ENCODE measurements at regions not wholly inside any gene's neighbourhood (a gene's known extent, or its start where the extent isn't known, plus 50 kb on each side); places are given as distances from the start of the nearest gene placed in this dataset.

DNA sequence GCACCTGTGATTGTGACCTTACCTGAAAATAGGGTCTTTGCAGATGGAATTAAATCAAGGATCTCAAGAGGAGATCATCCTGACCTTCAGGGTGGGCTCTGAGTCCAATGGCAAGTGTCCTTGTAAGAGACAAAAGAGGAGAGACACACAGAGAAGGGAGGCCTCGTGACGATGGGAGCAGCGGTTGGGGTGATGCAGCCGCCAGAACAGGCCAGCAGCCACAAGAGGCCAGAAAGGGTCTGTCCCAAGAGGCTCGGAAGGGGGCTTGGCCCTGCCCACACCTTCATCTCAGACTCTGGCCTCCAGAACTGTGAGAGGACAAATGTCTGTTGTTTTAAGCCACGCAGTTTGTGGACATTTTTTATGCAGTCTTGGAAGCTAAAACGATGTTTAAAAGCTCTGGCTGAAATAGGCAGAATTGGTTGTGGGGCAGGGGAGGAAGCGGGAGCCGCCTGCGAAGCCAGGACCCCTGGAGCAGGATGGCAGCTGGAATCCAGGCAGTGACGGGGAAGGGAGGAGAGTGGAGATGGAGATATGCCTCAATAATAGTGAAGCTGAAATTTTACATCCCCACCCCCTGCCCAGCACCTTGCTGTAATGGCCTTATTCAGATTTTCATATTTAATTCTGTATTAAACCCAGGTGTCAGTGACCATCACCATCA is 216.4 kb downstream of the ANKRD60 start:
- no peaks in the 10 kb centered on the region for H3K27me3 ChIP-seq (ENCODE audit: insufficient read depth, low read depth, severe bottlenecking)
- no peak for DNase-seq
- no peaks in the 10 kb centered on the region for H3K36me3 ChIP-seq
- H3K9me3 ChIP-seq (ENCODE audit: severe bottlenecking) = no peaks in the 10 kb centered on the region
- TF ChIP-seq, protein P1, sequence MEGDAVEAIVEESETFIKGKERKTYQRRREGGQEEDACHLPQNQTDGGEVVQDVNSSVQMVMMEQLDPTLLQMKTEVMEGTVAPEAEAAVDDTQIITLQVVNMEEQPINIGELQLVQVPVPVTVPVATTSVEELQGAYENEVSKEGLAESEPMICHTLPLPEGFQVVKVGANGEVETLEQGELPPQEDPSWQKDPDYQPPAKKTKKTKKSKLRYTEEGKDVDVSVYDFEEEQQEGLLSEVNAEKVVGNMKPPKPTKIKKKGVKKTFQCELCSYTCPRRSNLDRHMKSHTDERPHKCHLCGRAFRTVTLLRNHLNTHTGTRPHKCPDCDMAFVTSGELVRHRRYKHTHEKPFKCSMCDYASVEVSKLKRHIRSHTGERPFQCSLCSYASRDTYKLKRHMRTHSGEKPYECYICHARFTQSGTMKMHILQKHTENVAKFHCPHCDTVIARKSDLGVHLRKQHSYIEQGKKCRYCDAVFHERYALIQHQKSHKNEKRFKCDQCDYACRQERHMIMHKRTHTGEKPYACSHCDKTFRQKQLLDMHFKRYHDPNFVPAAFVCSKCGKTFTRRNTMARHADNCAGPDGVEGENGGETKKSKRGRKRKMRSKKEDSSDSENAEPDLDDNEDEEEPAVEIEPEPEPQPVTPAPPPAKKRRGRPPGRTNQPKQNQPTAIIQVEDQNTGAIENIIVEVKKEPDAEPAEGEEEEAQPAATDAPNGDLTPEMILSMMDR (IDR thresholded peaks at IDR 0.05; ENCODE audit: low read depth, low read length) = no peak
- H3K27ac ChIP-seq = no peak overlapping the region
- no peak overlapping the region for H3K4me3 ChIP-seq (ENCODE audit: low read depth, low read length)

GRCh38 chr20:58011106-58011946 is 217.1 kb downstream of the ANKRD60 start:
- no peaks in the 10 kb centered on the region for H3K27me3 ChIP-seq (ENCODE audit: insufficient read depth, low read depth, severe bottlenecking)
- H3K27ac ChIP-seq = no peak overlapping the region
- H3K36me3 ChIP-seq = no peaks in the 10 kb centered on the region
- TF ChIP-seq, protein P1 (IDR thresholded peaks at IDR 0.05; ENCODE audit: low read depth, low read length) = no peak
- DNase-seq = no peak
- H3K4me3 ChIP-seq (ENCODE audit: low read depth, low read length) = no peak overlapping the region
- no peaks in the 10 kb centered on the region for H3K9me3 ChIP-seq (ENCODE audit: severe bottlenecking)

DNA sequence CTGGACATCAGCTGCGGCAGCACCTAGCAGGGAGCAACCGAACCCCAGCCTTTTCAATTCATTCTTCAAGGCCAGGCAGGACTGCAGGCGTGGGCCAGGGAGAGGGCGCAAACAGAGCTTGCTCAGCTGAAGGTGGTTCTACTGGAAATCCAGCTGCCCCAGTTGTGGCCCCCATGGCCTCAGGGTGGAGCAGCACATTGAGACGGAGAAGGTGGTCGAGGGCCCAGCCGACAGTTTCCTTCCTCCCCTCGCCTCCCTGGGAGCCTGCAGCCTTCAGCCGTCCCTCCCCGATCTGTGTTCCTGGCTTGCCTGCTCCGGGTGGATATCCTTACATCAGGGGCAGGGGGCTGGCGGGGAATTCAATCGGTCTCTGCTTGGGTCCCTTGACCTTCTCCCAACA is 217.8 kb downstream of the ANKRD60 start:
- Histone ChIP-seq H3K4me3 (ENCODE audit: low read depth, low read length) (no peak overlapping the region), H3K36me3 (no peaks in the 10 kb centered on the region), H3K27ac (no peak overlapping the region), H3K27me3 (ENCODE audit: insufficient read depth, low read depth, severe bottlenecking) (no peaks in the 10 kb centered on the region), H3K9me3 (ENCODE audit: severe bottlenecking) (no peaks in the 10 kb centered on the region)
- TF ChIP-seq, protein P1 (IDR thresholded peaks at IDR 0.05; ENCODE audit: low read depth, low read length) = no peak
- DNase-seq = no peak

DNA sequence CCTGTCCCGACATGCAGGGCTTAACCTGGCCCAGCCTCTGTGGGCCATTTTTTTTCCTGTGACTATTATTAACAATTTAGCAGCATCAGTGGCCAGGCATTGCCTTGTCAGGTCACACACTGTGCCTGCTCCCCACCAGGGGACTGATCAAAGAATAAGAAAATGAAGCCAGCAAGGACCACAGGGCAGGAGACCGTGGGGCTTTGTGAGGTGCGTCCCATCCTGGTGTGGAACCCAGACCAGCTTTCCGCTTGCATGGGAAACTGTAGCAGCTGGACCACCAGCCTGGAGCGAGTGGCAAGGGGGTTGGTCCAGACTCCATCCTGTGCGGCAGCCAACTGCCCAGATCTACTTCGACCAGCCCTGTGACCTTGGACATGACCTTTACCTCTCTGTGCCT is 218.3 kb downstream of the ANKRD60 start:
- H3K27me3 ChIP-seq (ENCODE audit: insufficient read depth, low read depth, severe bottlenecking) = no peaks in the 10 kb centered on the region
- no peak overlapping the region for H3K4me3 ChIP-seq (ENCODE audit: low read depth, low read length)
- H3K9me3 ChIP-seq (ENCODE audit: severe bottlenecking) = no peaks in the 10 kb centered on the region
- no peak for DNase-seq
- H3K36me3 ChIP-seq = no peaks in the 10 kb centered on the region
- TF ChIP-seq, protein P1 (IDR thresholded peaks at IDR 0.05; ENCODE audit: low read depth, low read length) = no peak
- no peak overlapping the region for H3K27ac ChIP-seq

DNA sequence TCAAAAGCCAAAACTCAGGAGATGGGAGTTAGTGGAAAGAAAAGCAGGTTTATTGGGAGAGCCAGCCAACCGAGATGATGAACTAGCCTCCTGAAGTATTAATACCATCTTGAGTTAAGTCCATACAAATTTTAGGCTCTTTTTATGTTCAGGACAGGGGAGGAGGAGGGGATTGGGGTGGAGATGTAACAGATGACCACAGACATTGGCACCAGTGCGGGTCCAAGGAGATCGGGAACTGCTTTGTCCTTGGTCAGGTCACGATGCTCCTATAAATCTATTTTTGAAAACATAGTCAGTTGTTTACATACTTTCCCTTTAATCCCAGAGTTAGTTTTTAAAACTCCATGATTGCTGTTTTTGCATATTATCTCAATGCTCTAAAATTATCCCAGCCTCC is 219.6 kb downstream of the ANKRD60 start:
- TF ChIP-seq, protein P1 (IDR thresholded peaks at IDR 0.05; ENCODE audit: low read depth, low read length) = no peak
- no peak overlapping the region for H3K27ac ChIP-seq
- no peak for DNase-seq
- no peaks in the 10 kb centered on the region for H3K9me3 ChIP-seq (ENCODE audit: severe bottlenecking)
- no peaks in the 10 kb centered on the region for H3K36me3 ChIP-seq
- no peak overlapping the region for H3K4me3 ChIP-seq (ENCODE audit: low read depth, low read length)
- no peaks in the 10 kb centered on the region for H3K27me3 ChIP-seq (ENCODE audit: insufficient read depth, low read depth, severe bottlenecking)

Data from WERI-Rb-1 (cell line).